Mesothelial cell of epicardium (in vitro differentiated cells): ENCODE measurements at regions not wholly inside any gene's neighbourhood (a gene's known extent, or its start where the extent isn't known, plus 50 kb on each side); places are given as distances from the start of the nearest gene placed in this dataset.

Experiments
- DNase-seq, 2 experiments: peaks; one replicate each; pipeline ENCODE4 v3.0.0; 2021; ENCODE audit warnings: low spot score in 2 of 2; ENCODE audit not compliant: unreplicated experiment in 2 of 2
- H3K27ac Mint-ChIP-seq: 2 replicates; pipeline ENCODE4 v1.8.0; 2021; ENCODE audit warnings: mixed read lengths
- H3K27me3 Mint-ChIP-seq: 2 replicates; pipeline ENCODE4 v1.8.0; 2021; ENCODE audit warnings: low read depth, mixed read lengths
- H3K36me3 Mint-ChIP-seq: 2 replicates; pipeline ENCODE4 v1.8.0; 2021; ENCODE audit warnings: mixed read lengths
- H3K4me1 Mint-ChIP-seq: 2 replicates; pipeline ENCODE4 v1.8.0; 2021; ENCODE audit warnings: mixed read lengths
- H3K4me3 Mint-ChIP-seq: 2 replicates; pipeline ENCODE4 v1.8.0; 2021; ENCODE audit warnings: mild to moderate bottlenecking, moderate library complexity, mixed read lengths
- H3K9me3 Mint-ChIP-seq: 2 replicates; pipeline ENCODE4 v1.8.0; 2021; ENCODE audit warnings: mixed read lengths
- TF ChIP-seq, protein P1 (sequence below): fragments of 200-600 bp; sonication (generic); IDR thresholded peaks from one replicate; pipeline ENCODE4 v1.5.0; 2021; ENCODE audit warnings: antibody characterized with exemption; ENCODE audit not compliant: unreplicated experiment

GRCh38 chr10:7479861-7480598 lies 69.2 kb upstream of the SFMBT2 start:
- peaks cover 25% of the 10 kb centered on the region for H3K27me3 Mint-ChIP-seq
- no peak overlapping the region for H3K27ac Mint-ChIP-seq
- H3K36me3 Mint-ChIP-seq = no peaks in the 10 kb centered on the region
- H3K4me3 Mint-ChIP-seq = no peak overlapping the region
- no peaks in the 10 kb centered on the region for H3K9me3 Mint-ChIP-seq
- peaks cover 3% of the 10 kb centered on the region for H3K4me1 Mint-ChIP-seq
- DNase-seq = no peak
- TF ChIP-seq, protein P1, sequence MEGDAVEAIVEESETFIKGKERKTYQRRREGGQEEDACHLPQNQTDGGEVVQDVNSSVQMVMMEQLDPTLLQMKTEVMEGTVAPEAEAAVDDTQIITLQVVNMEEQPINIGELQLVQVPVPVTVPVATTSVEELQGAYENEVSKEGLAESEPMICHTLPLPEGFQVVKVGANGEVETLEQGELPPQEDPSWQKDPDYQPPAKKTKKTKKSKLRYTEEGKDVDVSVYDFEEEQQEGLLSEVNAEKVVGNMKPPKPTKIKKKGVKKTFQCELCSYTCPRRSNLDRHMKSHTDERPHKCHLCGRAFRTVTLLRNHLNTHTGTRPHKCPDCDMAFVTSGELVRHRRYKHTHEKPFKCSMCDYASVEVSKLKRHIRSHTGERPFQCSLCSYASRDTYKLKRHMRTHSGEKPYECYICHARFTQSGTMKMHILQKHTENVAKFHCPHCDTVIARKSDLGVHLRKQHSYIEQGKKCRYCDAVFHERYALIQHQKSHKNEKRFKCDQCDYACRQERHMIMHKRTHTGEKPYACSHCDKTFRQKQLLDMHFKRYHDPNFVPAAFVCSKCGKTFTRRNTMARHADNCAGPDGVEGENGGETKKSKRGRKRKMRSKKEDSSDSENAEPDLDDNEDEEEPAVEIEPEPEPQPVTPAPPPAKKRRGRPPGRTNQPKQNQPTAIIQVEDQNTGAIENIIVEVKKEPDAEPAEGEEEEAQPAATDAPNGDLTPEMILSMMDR = no peak

GRCh38 chr10:7478727-7479457 lies 68.1 kb upstream of the SFMBT2 start:
- no peak for DNase-seq
- H3K4me3 Mint-ChIP-seq = no peak overlapping the region
- H3K9me3 Mint-ChIP-seq = no peaks in the 10 kb centered on the region
- peaks cover 3% of the 10 kb centered on the region for H3K4me1 Mint-ChIP-seq
- peaks cover 20% of the 10 kb centered on the region for H3K27me3 Mint-ChIP-seq
- TF ChIP-seq, protein P1 = no peak
- no peak overlapping the region for H3K27ac Mint-ChIP-seq
- no peaks in the 10 kb centered on the region for H3K36me3 Mint-ChIP-seq

DNA sequence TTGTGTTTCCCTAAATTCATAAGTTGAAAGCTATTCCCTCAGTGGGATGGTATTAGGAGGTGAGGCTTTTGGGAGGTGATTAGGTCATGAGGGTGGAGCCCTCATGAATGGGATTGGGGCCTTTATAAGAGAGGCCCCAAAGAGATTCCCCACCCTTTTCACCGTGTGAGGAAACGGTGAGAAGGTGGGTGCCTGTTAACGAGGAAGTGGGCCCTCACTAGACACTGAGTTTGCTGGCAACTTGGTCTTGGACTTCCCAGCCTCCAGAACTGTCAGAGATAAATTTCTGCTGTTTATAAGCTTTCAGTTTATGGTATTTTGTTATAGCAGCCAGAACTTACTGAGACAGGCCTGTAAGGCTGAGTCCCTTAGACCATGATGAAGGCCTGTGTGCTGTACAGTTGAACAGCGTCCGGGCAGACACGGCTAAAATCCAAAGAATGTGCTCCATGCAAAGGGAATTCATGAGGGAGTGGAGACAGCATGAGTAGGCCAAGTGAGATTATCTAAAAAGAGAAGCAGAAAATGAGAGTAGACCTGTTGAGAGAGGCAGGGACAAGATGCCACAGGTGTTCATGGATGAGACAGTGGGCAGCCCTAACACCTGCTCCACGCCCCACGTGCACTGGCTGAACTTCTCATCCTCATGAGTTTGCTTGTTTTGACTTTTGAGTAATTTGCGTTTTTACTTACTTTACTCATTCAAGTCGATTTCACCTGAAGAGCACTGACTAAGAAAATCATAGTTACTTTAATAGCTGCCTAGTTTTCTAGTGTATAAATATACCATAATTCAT lies 66.9 kb upstream of the SFMBT2 start:
- no peaks in the 10 kb centered on the region for H3K9me3 Mint-ChIP-seq
- H3K27ac Mint-ChIP-seq = no peak overlapping the region
- TF ChIP-seq, protein P1 = no peak
- no peak overlapping the region for H3K4me3 Mint-ChIP-seq
- H3K36me3 Mint-ChIP-seq = no peaks in the 10 kb centered on the region
- peaks cover 3% of the 10 kb centered on the region for H3K4me1 Mint-ChIP-seq
- no peak for DNase-seq
- peaks cover 15% of the 10 kb centered on the region for H3K27me3 Mint-ChIP-seq

DNA sequence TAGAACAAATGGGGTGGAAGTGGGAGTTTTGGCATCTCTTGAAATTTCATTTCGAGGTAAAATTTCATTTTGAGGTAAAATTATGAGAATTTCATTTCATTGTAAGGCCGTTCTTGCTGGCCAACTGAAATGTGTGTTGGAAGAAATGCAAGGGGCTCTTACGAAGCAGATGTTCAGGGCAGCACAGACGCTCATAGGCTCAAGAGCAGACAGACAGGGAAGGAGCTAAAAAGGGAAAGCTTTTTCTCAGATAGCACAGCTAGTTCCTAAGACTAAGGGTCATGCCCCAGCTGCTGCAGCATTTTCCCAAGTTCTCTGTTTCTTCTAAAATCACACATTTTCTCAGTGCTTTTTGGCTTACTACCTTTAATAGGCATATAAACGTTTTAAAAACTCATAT lies 65.1 kb upstream of the SFMBT2 start:
- Mint-ChIP-seq H3K9me3 (no peaks in the 10 kb centered on the region), H3K27ac (no peak overlapping the region), H3K27me3 (peaks cover 21% of the 10 kb centered on the region), H3K36me3 (no peaks in the 10 kb centered on the region), H3K4me3 (no peak overlapping the region), H3K4me1 (peaks cover 3% of the 10 kb centered on the region)
- TF ChIP-seq, protein P1 = no peak
- DNase-seq = no peak

DNA sequence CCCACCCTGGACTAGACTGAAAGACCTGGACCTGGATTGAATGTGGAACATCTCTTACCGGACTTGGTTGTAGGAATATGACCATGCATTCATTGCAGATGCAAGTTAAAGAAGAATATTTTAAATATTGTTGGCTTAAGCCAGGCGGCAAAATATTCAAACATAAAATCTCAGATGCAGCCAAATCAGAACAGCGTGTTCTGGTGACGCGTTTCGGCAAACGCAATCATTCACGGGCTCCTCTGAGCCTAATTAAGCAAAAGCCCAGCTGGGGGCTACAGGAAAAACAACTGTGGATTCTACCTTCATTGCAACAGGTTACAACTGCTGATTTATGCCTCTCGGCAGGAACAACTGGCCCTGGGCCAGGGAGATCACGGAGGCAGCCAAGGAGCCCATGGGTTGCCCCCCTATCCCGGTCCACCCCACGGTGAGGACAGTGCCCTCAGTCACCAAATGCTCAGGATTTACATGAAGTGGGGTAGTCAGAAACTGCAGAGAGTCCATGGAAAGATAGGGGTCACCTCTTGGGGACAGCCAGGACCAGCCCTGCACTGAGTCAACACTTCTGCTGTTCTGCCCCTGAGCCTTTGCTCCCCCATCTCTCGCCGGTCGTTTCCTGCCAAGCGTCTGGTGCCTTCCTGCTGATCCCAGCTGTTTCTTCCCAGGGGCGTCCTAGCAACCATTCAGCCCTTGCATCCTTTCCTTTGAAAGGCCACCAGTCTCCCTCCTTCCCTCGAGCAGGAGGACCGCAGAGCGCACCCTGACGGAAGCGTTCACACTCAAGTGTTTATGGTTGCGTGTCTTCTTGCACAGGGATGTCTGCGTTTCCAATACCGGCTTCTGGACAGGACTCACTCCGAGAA lies 64.4 kb upstream of the SFMBT2 start:
- peaks cover 26% of the 10 kb centered on the region for H3K27me3 Mint-ChIP-seq
- no peak overlapping the region for H3K4me3 Mint-ChIP-seq
- no peaks in the 10 kb centered on the region for H3K9me3 Mint-ChIP-seq
- no peaks in the 10 kb centered on the region for H3K36me3 Mint-ChIP-seq
- TF ChIP-seq, protein P1 = no peak
- no peak for DNase-seq
- no peak overlapping the region for H3K27ac Mint-ChIP-seq
- peaks cover 3% of the 10 kb centered on the region for H3K4me1 Mint-ChIP-seq
